Duodenal mucosa (tissue), 2 donors: ENCODE measurements at regions not wholly inside any gene's neighbourhood (a gene's known extent, or its start where the extent isn't known, plus 50 kb on each side); places are given as distances from the start of the nearest gene placed in this dataset.

Experiments
- H3K27ac ChIP-seq: one replicate; pipeline ENCODE4 v1.7.0; 2013; ENCODE audit warnings: low read depth, low read length
- H3K27me3 ChIP-seq, 2 donors: one replicate each; pipeline ENCODE4 v1.7.0; 2013; ENCODE audit warnings: low read length in 2 of 2, control low read depth in 1 of 2; ENCODE audit not compliant: insufficient read depth in 2 of 2, control insufficient read depth in 1 of 2
- H3K36me3 ChIP-seq, 2 donors: one replicate each; pipeline ENCODE4 v1.7.0; 2013; ENCODE audit warnings: low read length in 2 of 2, control low read depth in 1 of 2; ENCODE audit not compliant: insufficient read depth in 2 of 2, control insufficient read depth in 1 of 2
- H3K4me1 ChIP-seq, 2 donors: one replicate each; pipeline ENCODE4 v1.7.0; 2013; ENCODE audit warnings: low read length in 2 of 2, control low read depth in 1 of 2; ENCODE audit not compliant: insufficient read depth in 2 of 2, control insufficient read depth in 1 of 2
- H3K4me3 ChIP-seq, 2 donors: one replicate each; pipeline ENCODE4 v1.7.0; 2013; ENCODE audit warnings: low read length in 2 of 2, low read depth in 1 of 2
- H3K9ac ChIP-seq, 2 donors: one replicate each; pipeline ENCODE4 v1.7.0; 2013; ENCODE audit warnings: low read length in 2 of 2, low read depth in 1 of 2
- H3K9me3 ChIP-seq, 2 donors: one replicate each; pipeline ENCODE4 v1.7.0; 2013; ENCODE audit warnings: low read length in 2 of 2, control low read depth in 1 of 2; ENCODE audit not compliant: control insufficient read depth in 1 of 2

GRCh38 chr13:38017320-38017719 is 147.7 kb upstream of the TRPC4 start:
- H3K9me3 ChIP-seq: peaks cover 2 to 8% of the 10 kb centered on the region in 2 donors
- H3K27ac ChIP-seq: no peak overlapping the region
- no peaks in the 10 kb centered on the region for H3K36me3 ChIP-seq
- H3K9ac ChIP-seq: no peak overlapping the region
- H3K4me1 ChIP-seq: no peaks in the 10 kb centered on the region
- H3K27me3 ChIP-seq: no peaks in the 10 kb centered on the region
- no peak overlapping the region for H3K4me3 ChIP-seq

- no peaks in the 10 kb centered on the region for H3K4me1 ChIP-seq
- H3K36me3 ChIP-seq: no peaks in the 10 kb centered on the region
- peaks cover 0 to 4% of the 10 kb centered on the region in 2 donors for H3K9me3 ChIP-seq
- no peak overlapping the region for H3K9ac ChIP-seq
- H3K4me3 ChIP-seq: no peak overlapping the region
- no peak overlapping the region for H3K27ac ChIP-seq
- H3K27me3 ChIP-seq: no peaks in the 10 kb centered on the region
These were observed 144.1 kb upstream of the TRPC4 start for GRCh38 chr13:38013676-38014075.

GRCh38 chr13:38012096-38012495 is 142.5 kb upstream of the TRPC4 start:
- Histone ChIP-seq H3K9me3 (no peaks in the 10 kb centered on the region), H3K4me1 (no peaks in the 10 kb centered on the region), H3K36me3 (no peaks in the 10 kb centered on the region)

GRCh38 chr13:38008636-38009035 is 139.1 kb upstream of the TRPC4 start:
- no peaks in the 10 kb centered on the region for H3K27me3 ChIP-seq

More at GRCh38 chr13:38012096-38012495, 142.5 kb upstream of the TRPC4 start:
- no peaks in the 10 kb centered on the region for H3K27me3 ChIP-seq
- no peak overlapping the region for H3K27ac ChIP-seq
- H3K9ac ChIP-seq: no peak overlapping the region
- H3K4me3 ChIP-seq: no peak overlapping the region

GRCh38 chr13:38002606-38003005 is 133.0 kb upstream of the TRPC4 start:
- Histone ChIP-seq H3K9me3 (no peaks in the 10 kb centered on the region), H3K27ac (no peak overlapping the region), H3K9ac (no peak overlapping the region), H3K4me1 (no peaks in the 10 kb centered on the region), H3K36me3 (no peaks in the 10 kb centered on the region), H3K27me3 (no peaks in the 10 kb centered on the region), H3K4me3 (peak overlapping the region in 1 of 2 donors; percentile 11)

More at GRCh38 chr13:38008636-38009035, 139.1 kb upstream of the TRPC4 start:
- Histone ChIP-seq H3K36me3 (no peaks in the 10 kb centered on the region), H3K9ac (no peak overlapping the region), H3K4me3 (no peak overlapping the region), H3K9me3 (no peaks in the 10 kb centered on the region), H3K27ac (no peak overlapping the region), H3K4me1 (no peaks in the 10 kb centered on the region)

GRCh38 chr13:37997641-37998040 is 128.1 kb upstream of the TRPC4 start:
- Histone ChIP-seq H3K27me3 (no peaks in the 10 kb centered on the region), H3K9me3 (no peaks in the 10 kb centered on the region), H3K9ac (no peak overlapping the region), H3K27ac (no peak overlapping the region), H3K4me1 (no peaks in the 10 kb centered on the region), H3K4me3 (no peak overlapping the region), H3K36me3 (no peaks in the 10 kb centered on the region)

GRCh38 chr13:37995092-37995491 is 125.5 kb upstream of the TRPC4 start:
- no peak overlapping the region for H3K27ac ChIP-seq
- no peaks in the 10 kb centered on the region for H3K36me3 ChIP-seq
- no peaks in the 10 kb centered on the region for H3K27me3 ChIP-seq
- no peaks in the 10 kb centered on the region for H3K4me1 ChIP-seq
- H3K9me3 ChIP-seq: no peaks in the 10 kb centered on the region
- H3K9ac ChIP-seq: no peak overlapping the region
- no peak overlapping the region for H3K4me3 ChIP-seq

GRCh38 chr13:37986811-37987210 is 117.2 kb upstream of the TRPC4 start:
- Histone ChIP-seq H3K9ac (no peak overlapping the region), H3K27ac (no peak overlapping the region), H3K27me3 (no peaks in the 10 kb centered on the region), H3K4me3 (no peak overlapping the region), H3K9me3 (no peaks in the 10 kb centered on the region), H3K36me3 (no peaks in the 10 kb centered on the region), H3K4me1 (peaks cover 0 to 2% of the 10 kb centered on the region in 2 donors)

- H3K4me3 ChIP-seq: no peak overlapping the region
- no peaks in the 10 kb centered on the region for H3K27me3 ChIP-seq
- peaks cover 0 to 2% of the 10 kb centered on the region in 2 donors for H3K4me1 ChIP-seq
- no peak overlapping the region for H3K27ac ChIP-seq
- no peaks in the 10 kb centered on the region for H3K9me3 ChIP-seq
- H3K9ac ChIP-seq: no peak overlapping the region
- no peaks in the 10 kb centered on the region for H3K36me3 ChIP-seq
These were observed 115.7 kb upstream of the TRPC4 start for GRCh38 chr13:37985281-37985680.

- Histone ChIP-seq H3K36me3 (no peaks in the 10 kb centered on the region), H3K4me1 (peaks cover 0 to 2% of the 10 kb centered on the region in 2 donors), H3K27ac (no peak overlapping the region), H3K9ac (no peak overlapping the region), H3K9me3 (no peaks in the 10 kb centered on the region), H3K27me3 (no peaks in the 10 kb centered on the region), H3K4me3 (no peak overlapping the region)
These were observed 114.8 kb upstream of the TRPC4 start for GRCh38 chr13:37984357-37984756.

- no peak overlapping the region for H3K9ac ChIP-seq
- H3K4me3 ChIP-seq: no peak overlapping the region
- no peak overlapping the region for H3K27ac ChIP-seq
- H3K4me1 ChIP-seq: peaks cover 0 to 2% of the 10 kb centered on the region in 2 donors
- H3K9me3 ChIP-seq: no peaks in the 10 kb centered on the region
- no peaks in the 10 kb centered on the region for H3K27me3 ChIP-seq
- no peaks in the 10 kb centered on the region for H3K36me3 ChIP-seq
These were observed 112.4 kb upstream of the TRPC4 start for GRCh38 chr13:37981932-37982331.
